ENCODE measurements at regions not wholly inside any gene's neighbourhood (a gene's known extent, or its start where the extent isn't known, plus 50 kb on each side); places are given as distances from the start of the nearest gene placed in this dataset.

- H3K27ac ChIP-seq = no peak overlapping the region
- no peak for TF ChIP-seq CTCF (conservative IDR thresholded peaks at IDR 0.05)
Observed at GRCh38 chr17:72426321-72426720, 305.5 kb downstream of the SOX9 start.

GRCh38 chr17:72426948-72427760, 306.3 kb downstream of the SOX9 start:
- TF ChIP-seq CTCF (conservative IDR thresholded peaks at IDR 0.05) = 0 out of 2 replicates have a peak, but pooled peaks have one; percentile 22
- peak overlapping the region; percentile 83 for H3K27ac ChIP-seq

- peak overlapping the region; percentile 83 for H3K27ac ChIP-seq
- TF ChIP-seq CTCF (conservative IDR thresholded peaks at IDR 0.05) = no peak
Observed at GRCh38 chr17:72427761-72428109, 306.9 kb downstream of the SOX9 start.

GRCh38 chr17:72429066-72429638, 308.3 kb downstream of the SOX9 start:
- peak overlapping the region; percentile 83 for H3K27ac ChIP-seq
- no peak for TF ChIP-seq CTCF (conservative IDR thresholded peaks at IDR 0.05)

- peak; percentile 43; the same call in 1 of the 2 replicates for TF ChIP-seq CTCF (conservative IDR thresholded peaks at IDR 0.05)
- peak overlapping the region; percentile 83 for H3K27ac ChIP-seq
Observed at GRCh38 chr17:72430611-72431432, 310.0 kb downstream of the SOX9 start.

GRCh38 chr17:72432143-72432621, 311.4 kb downstream of the SOX9 start:
- H3K27ac ChIP-seq = peak overlapping the region; percentile 83
- TF ChIP-seq CTCF (conservative IDR thresholded peaks at IDR 0.05) = peak; percentile 21

GRCh38 chr17:72432881-72433280, 312.1 kb downstream of the SOX9 start:
- H3K27ac ChIP-seq = peak overlapping the region; percentile 83
- TF ChIP-seq CTCF (conservative IDR thresholded peaks at IDR 0.05) = no peak
